ENCODE measurements at regions not wholly inside any gene's neighbourhood (a gene's known extent, or its start where the extent isn't known, plus 50 kb on each side); places are given as distances from the start of the nearest gene placed in this dataset.

- TF ChIP-seq SIN3A (IDR thresholded peaks at IDR 0.05; ENCODE audit: borderline replicate concordance, insufficient read depth, low read length) (no peak), TAF1 (IDR thresholded peaks at IDR 0.05; ENCODE audit: borderline replicate concordance, insufficient read depth, low read length) (no peak), POLR2AphosphoS5 (IDR thresholded peaks at IDR 0.05; ENCODE audit: low read depth, low read length) (no peak), REST (IDR thresholded peaks at IDR 0.05; ENCODE audit: insufficient read depth in 1 of 2, low read depth in 2 of 2, low read length in 2 of 2) (no peak), FOXP2 (optimal IDR thresholded peaks at IDR 0.05; ENCODE audit: borderline replicate concordance, extremely low read depth, extremely low read length, insufficient read depth) (no peak)
Observed at GRCh38 chr9:130763331-130764171, 70.0 kb downstream of the EXOSC2 start.

- TF ChIP-seq FOXP2 (optimal IDR thresholded peaks at IDR 0.05; ENCODE audit: borderline replicate concordance, extremely low read depth, extremely low read length, insufficient read depth) (no peak), TAF1 (IDR thresholded peaks at IDR 0.05; ENCODE audit: borderline replicate concordance, insufficient read depth, low read length) (no peak), POLR2AphosphoS5 (IDR thresholded peaks at IDR 0.05; ENCODE audit: low read depth, low read length) (no peak), REST (IDR thresholded peaks at IDR 0.05; ENCODE audit: insufficient read depth in 1 of 2, low read depth in 2 of 2, low read length in 2 of 2) (no peak), SIN3A (IDR thresholded peaks at IDR 0.05; ENCODE audit: borderline replicate concordance, insufficient read depth, low read length) (no peak)
Observed at GRCh38 chr9:130765137-130766020, 69.7 kb upstream of the ABL1 start.

GRCh38 chr9:130766021-130766926 lies 68.8 kb upstream of the ABL1 start:
- TF ChIP-seq SIN3A (IDR thresholded peaks at IDR 0.05; ENCODE audit: borderline replicate concordance, insufficient read depth, low read length): no peak
- TF ChIP-seq TAF1 (IDR thresholded peaks at IDR 0.05; ENCODE audit: borderline replicate concordance, insufficient read depth, low read length): no peak
- TF ChIP-seq REST (IDR thresholded peaks at IDR 0.05; ENCODE audit: insufficient read depth in 1 of 2, low read depth in 2 of 2, low read length in 2 of 2): no peak
- no peak for TF ChIP-seq FOXP2 (optimal IDR thresholded peaks at IDR 0.05; ENCODE audit: borderline replicate concordance, extremely low read depth, extremely low read length, insufficient read depth)
- no peak for TF ChIP-seq POLR2AphosphoS5 (IDR thresholded peaks at IDR 0.05; ENCODE audit: low read depth, low read length)

- no peak for TF ChIP-seq REST (IDR thresholded peaks at IDR 0.05; ENCODE audit: insufficient read depth in 1 of 2, low read depth in 2 of 2, low read length in 2 of 2)
- no peak for TF ChIP-seq TAF1 (IDR thresholded peaks at IDR 0.05; ENCODE audit: borderline replicate concordance, insufficient read depth, low read length)
- TF ChIP-seq SIN3A (IDR thresholded peaks at IDR 0.05; ENCODE audit: borderline replicate concordance, insufficient read depth, low read length): no peak
- no peak for TF ChIP-seq FOXP2 (optimal IDR thresholded peaks at IDR 0.05; ENCODE audit: borderline replicate concordance, extremely low read depth, extremely low read length, insufficient read depth)
- TF ChIP-seq POLR2AphosphoS5 (IDR thresholded peaks at IDR 0.05; ENCODE audit: low read depth, low read length): no peak
Observed at GRCh38 chr9:130766927-130767307, 68.1 kb upstream of the ABL1 start.
